Astrocyte of the cerebellum (primary cell): ENCODE measurements at regions not wholly inside any gene's neighbourhood (a gene's known extent, or its start where the extent isn't known, plus 50 kb on each side); places are given as distances from the start of the nearest gene placed in this dataset.
"Not testable (repeated sequence)": the region's sequence is repeated elsewhere in the genome, so short reads cannot be mapped to it uniquely, and the experiment has no call there.

Source experiments
- DNase-seq: peaks from one replicate; pipeline ENCODE4 v3.0.0-alpha.2; 2011; ENCODE audit warnings: low read depth
- H3K4me3 ChIP-seq: 2 replicates; pipeline ENCODE4 v1.5.1; 2011; ENCODE audit warnings: mild to moderate bottlenecking, low read depth, low read length, moderate library complexity
- CTCF ChIP-seq: IDR thresholded peaks from 2 replicates; pipeline ENCODE4 v1.5.1; 2012; ENCODE audit warnings: low read length, low read depth, moderate library complexity, mild to moderate bottlenecking; ENCODE audit errors: missing control alignments
- in situ Hi-C: cut with HindIII; loops from 2 replicates; pipeline ENCODE4 v1.10.0; 2017; ENCODE audit warnings: low sequenced_read_pairs

GRCh38 chr13:87172166-87172835 is 498.9 kb upstream of the SLITRK5 start:
- TF ChIP-seq CTCF = no peak
- in situ Hi-C loops = no loop called here
- no peak overlapping the region for H3K4me3 ChIP-seq
- no peak for DNase-seq

GRCh38 chr13:87185138-87185537 is 486.0 kb upstream of the SLITRK5 start:
- in situ Hi-C loops, H3K4me3 ChIP-seq, DNase-seq: not testable (repeated sequence)

- H3K4me3 ChIP-seq, in situ Hi-C loops, DNase-seq: not testable (repeated sequence)
These were observed 484.5 kb upstream of the SLITRK5 start for GRCh38 chr13:87186647-87187046.

- DNase-seq, in situ Hi-C loops, H3K4me3 ChIP-seq: not testable (repeated sequence)
These were observed 479.7 kb upstream of the SLITRK5 start for GRCh38 chr13:87191485-87191884.

GRCh38 chr13:87198371-87198770 is 472.8 kb upstream of the SLITRK5 start:
- no peak overlapping the region for H3K4me3 ChIP-seq
- DNase-seq = no peak
- in situ Hi-C loops = no loop called here
- TF ChIP-seq CTCF = no peak

GRCh38 chr13:87206708-87207107 is 464.5 kb upstream of the SLITRK5 start:
- no peak for TF ChIP-seq CTCF
- DNase-seq = no peak
- no peak overlapping the region for H3K4me3 ChIP-seq
- in situ Hi-C loops = no loop called here

GRCh38 chr13:87207280-87208003 is 463.7 kb upstream of the SLITRK5 start:
- TF ChIP-seq CTCF = no peak
- H3K4me3 ChIP-seq = no peak overlapping the region
- in situ Hi-C loops = no loop called here
- DNase-seq = no peak

GRCh38 chr13:87208636-87209035 is 462.5 kb upstream of the SLITRK5 start:
- no peak overlapping the region for H3K4me3 ChIP-seq
- TF ChIP-seq CTCF = no peak
- in situ Hi-C loops = no loop called here
- DNase-seq = no peak
